Liver (tissue), 2 donors: ENCODE measurements at regions not wholly inside any gene's neighbourhood (a gene's known extent, or its start where the extent isn't known, plus 50 kb on each side); places are given as distances from the start of the nearest gene placed in this dataset.

Experiments used
- CTCF ChIP-seq: fragments of 150-350 bp; IDR thresholded peaks from 2 replicates; pipeline ENCODE4 v1.5.1; 2017; ENCODE audit warnings: improper control_type of control experiment, low read depth, low read length; ENCODE audit not compliant: missing input control
- FOXA1 ChIP-seq: IDR thresholded peaks from 2 replicates; pipeline ENCODE4 v1.6.1; 2016; ENCODE audit warnings: antibody characterized with exemption
- ZBTB33 ChIP-seq: IDR thresholded peaks from 2 replicates; pipeline ENCODE4 v1.6.1; 2016; ENCODE audit warnings: antibody characterized with exemption
- donor health status: healthy.

DNA sequence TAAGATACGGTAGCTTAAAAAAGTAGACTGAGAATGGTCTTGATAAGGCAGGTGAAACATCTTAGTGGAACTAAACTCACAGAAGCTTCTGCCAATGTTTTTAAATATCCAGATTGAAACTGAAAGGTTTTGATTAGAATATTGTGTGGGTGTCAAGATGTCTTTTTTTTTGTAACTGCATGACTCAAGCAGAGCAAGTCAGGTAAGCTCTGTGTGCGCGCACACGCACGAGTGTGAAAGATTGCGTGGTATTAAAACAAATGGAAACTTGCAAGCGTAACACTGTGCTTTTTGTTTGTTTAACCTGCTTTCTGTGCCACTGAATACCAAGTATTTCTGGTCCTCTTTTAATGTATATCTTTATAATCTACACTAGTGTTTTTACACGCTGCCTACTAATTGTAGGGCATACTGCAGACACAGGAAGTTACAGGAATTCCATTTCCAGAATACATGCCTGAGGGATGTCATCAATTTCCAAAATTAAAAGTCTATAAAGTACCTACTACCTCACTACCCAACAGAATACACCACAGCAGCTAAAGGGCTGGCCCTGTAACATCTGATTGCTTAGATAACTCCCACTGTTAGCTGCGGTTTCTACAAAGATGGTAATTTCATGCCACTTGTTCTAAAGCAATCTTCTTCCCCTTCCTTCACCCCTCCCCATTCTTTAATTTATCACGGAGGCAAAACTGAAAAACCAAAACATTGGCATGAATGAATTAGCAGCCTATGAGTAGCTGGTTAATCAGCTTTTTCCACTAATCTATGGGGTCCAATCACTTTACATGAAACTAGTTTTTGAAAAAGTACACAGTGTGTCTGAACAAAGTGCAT, 472.8 kb downstream of the SHQ1 start:
- no peak for TF ChIP-seq CTCF
- TF ChIP-seq FOXA1, result no peak
- TF ChIP-seq ZBTB33, result no peak
